K562 (cell line): ENCODE measurements at regions not wholly inside any gene's neighbourhood (a gene's known extent, or its start where the extent isn't known, plus 50 kb on each side); places are given as distances from the start of the nearest gene placed in this dataset.

Source experiments
- COPS2 ChIP-seq: fragments of 450-650 bp; conservative IDR thresholded peaks from 2 replicates; pipeline ENCODE4 v1.6.1; 2016; ENCODE audit warnings: mild to moderate bottlenecking, moderate library complexity
- CTBP1 ChIP-seq: fragments of 450-650 bp; IDR thresholded peaks from 2 replicates; pipeline ENCODE4 v1.6.1; 2016; ENCODE audit warnings: borderline replicate concordance
- FOXM1 ChIP-seq, 2 experiments: fragments of 450-650 bp in 1 of 2; sonication (generic) in 1 of 2; formaldehyde crosslinking in 1 of 2; IDR thresholded peaks; 2 replicates each; pipeline versions ENCODE4 v1.6.1 to v1.9.0; 2017 to 2022; ENCODE audit warnings: low read depth in 2 of 2, mild to moderate bottlenecking in 2 of 2, missing genetic modification reagents in 1 of 2, moderate library complexity in 1 of 2
- NKRF ChIP-seq: fragments of 450-650 bp; IDR thresholded peaks from 2 replicates; pipeline ENCODE4 v1.6.1; 2016; ENCODE audit warnings: borderline replicate concordance
- POLR2A ChIP-seq: fragments of 450-650 bp; conservative IDR thresholded peaks from 2 replicates; pipeline ENCODE4 v1.6.1; 2016
- PURB ChIP-seq: sonication (generic); formaldehyde crosslinking; IDR thresholded peaks from 2 replicates; pipeline ENCODE4 v1.9.0; 2021; ENCODE audit warnings: low read depth, mild to moderate bottlenecking, missing genetic modification reagents
- SNIP1 ChIP-seq: fragments of 450-650 bp; IDR thresholded peaks from 2 replicates; pipeline ENCODE4 v1.7.1; 2017; ENCODE audit warnings: low read depth, mild to moderate bottlenecking
- SRSF9 ChIP-seq: fragments of 200-400 bp; formaldehyde crosslinking; IDR thresholded peaks from 2 replicates; pipeline ENCODE4 v1.6.1; 2017; ENCODE audit warnings: low read depth, low read length, borderline replicate concordance
- TEAD2 ChIP-seq: fragments of 450-650 bp; IDR thresholded peaks from 2 replicates; pipeline ENCODE4 v1.6.1; 2016; ENCODE audit warnings: missing genetic modification characterization, control low read depth, missing compliant biosample characterization
- ZFP36 ChIP-seq: fragments of 150-350 bp; IDR thresholded peaks from 2 replicates; pipeline ENCODE4 v1.6.1; 2018; ENCODE audit warnings: low read length, low read depth; ENCODE audit not compliant: partially characterized antibody
- ZNF165 ChIP-seq: fragments of 250-450 bp; sonication (Bioruptor Pico); IDR thresholded peaks from 2 replicates; pipeline ENCODE4 v1.4.0; 2020; ENCODE audit warnings: borderline replicate concordance
- ZNF23 ChIP-seq: fragments of 250-450 bp; sonication (Bioruptor Pico); IDR thresholded peaks from 2 replicates; pipeline ENCODE4 v1.4.0; 2020; ENCODE audit warnings: mild to moderate bottlenecking
- ZNF311 ChIP-seq: fragments of 250-450 bp; sonication (Bioruptor Pico); IDR thresholded peaks from 2 replicates; pipeline ENCODE4 v1.4.0; 2020; ENCODE audit warnings: mild to moderate bottlenecking, moderate library complexity
- ZNF41 ChIP-seq: fragments of 250-450 bp; sonication (Bioruptor Pico); conservative IDR thresholded peaks from 2 replicates; pipeline ENCODE4 v1.4.0; 2020; ENCODE audit warnings: mild to moderate bottlenecking
- ZNF512 ChIP-seq: IDR thresholded peaks from 2 replicates; pipeline ENCODE4 v1.6.1; 2016; ENCODE audit warnings: missing genetic modification characterization, missing compliant biosample characterization
- ZNF586 ChIP-seq: fragments of 450-650 bp; formaldehyde crosslinking; conservative IDR thresholded peaks from 2 replicates; pipeline ENCODE4 v1.4.0; 2020; ENCODE audit warnings: mild to moderate bottlenecking, moderate library complexity
- ZNF717 ChIP-seq: fragments of 250-450 bp; sonication (Bioruptor Pico); IDR thresholded peaks from 2 replicates; pipeline ENCODE4 v1.5.0; 2021
- TF ChIP-seq, protein P1 (sequence below): sonication (generic); formaldehyde crosslinking; IDR thresholded peaks from 2 replicates; pipeline ENCODE4 v1.8.0; 2023; ENCODE audit warnings: mild to moderate bottlenecking, missing genetic modification reagents

GRCh38 chr19:28638445-28638844 lies 574.5 kb downstream of the UQCRFS1 start (continued):
- TF ChIP-seq ZNF23 (no peak), NKRF (no peak), COPS2 (no peak), ZFP36 (no peak), ZNF165 (CRISPR knock-in tag) (no peak), ZNF717 (CRISPR knock-in tag) (no peak), SRSF9 (no peak), SNIP1 (no peak), CTBP1 (peak; percentile 38; the same call in 1 of the 2 replicates), FOXM1 (IDR thresholded peaks at IDR 0.05; ENCODE audit: low read depth) (no peak), FOXM1 (CRISPR knock-in tag; IDR thresholded peaks at IDR 0.05; ENCODE audit: low read depth) (no peak), ZNF512 (tag) (no peak), ZNF586 (CRISPR knock-in tag) (no peak), ZNF311 (CRISPR knock-in tag) (no peak), PURB (no peak), TEAD2 (no peak), ZNF41 (CRISPR knock-in tag) (no peak), POLR2A (no peak)
- TF ChIP-seq, protein P1, sequence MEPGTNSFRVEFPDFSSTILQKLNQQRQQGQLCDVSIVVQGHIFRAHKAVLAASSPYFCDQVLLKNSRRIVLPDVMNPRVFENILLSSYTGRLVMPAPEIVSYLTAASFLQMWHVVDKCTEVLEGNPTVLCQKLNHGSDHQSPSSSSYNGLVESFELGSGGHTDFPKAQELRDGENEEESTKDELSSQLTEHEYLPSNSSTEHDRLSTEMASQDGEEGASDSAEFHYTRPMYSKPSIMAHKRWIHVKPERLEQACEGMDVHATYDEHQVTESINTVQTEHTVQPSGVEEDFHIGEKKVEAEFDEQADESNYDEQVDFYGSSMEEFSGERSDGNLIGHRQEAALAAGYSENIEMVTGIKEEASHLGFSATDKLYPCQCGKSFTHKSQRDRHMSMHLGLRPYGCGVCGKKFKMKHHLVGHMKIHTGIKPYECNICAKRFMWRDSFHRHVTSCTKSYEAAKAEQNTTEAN: no peak
